ENCODE measurements at regions not wholly inside any gene's neighbourhood (a gene's known extent, or its start where the extent isn't known, plus 50 kb on each side); places are given as distances from the start of the nearest gene placed in this dataset.

DNA sequence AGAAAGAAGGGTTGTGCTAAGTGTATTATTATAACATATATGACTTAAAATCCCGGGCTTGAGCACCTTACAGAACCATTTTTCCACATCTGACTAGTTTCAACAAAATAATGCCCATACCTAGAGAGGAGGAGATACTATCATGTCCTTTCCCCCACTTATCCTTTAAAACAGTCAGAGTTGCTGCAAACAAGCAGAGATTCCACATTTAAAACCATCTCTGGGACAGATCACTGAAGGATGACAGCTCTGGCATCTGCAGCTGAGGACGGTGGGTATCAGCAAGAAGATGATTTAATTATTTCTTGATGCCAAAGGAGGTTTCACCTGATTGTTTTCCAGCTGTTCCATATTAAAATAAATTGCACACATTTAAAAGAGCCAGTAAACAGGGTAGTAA, 328.0 kb upstream of the TMTC1 start:
- WGBS, 2 donors: 76 to 94% methylated on average over 2 of the region's 2 CpGs

GRCh38 chr12:30110958-30111586, 327.3 kb upstream of the TMTC1 start:
- Histone ChIP-seq H3K27me3 (no peaks in the 10 kb centered on the region), H3K4me1 (no peaks in the 10 kb centered on the region), H3K36me3 (ENCODE audit: low read depth, missing control alignments) (no peaks in the 10 kb centered on the region), H3K9me3 (no peaks in the 10 kb centered on the region), H3K4me3 (no peak overlapping the region), H3K27ac (no peak overlapping the region)
- no peak for TF ChIP-seq CTCF (IDR thresholded peaks at IDR 0.05)
- TF ChIP-seq POLR2A (IDR thresholded peaks at IDR 0.05): no peak
- 71 to 74% methylated on average over 5 to 6 of the region's 6 CpGs for WGBS, 2 donors
- DNase-seq: no peak
- intact Hi-C loops (cut with DNase I; ENCODE audit: low total_unique reads): no loop called here

More for the DNA sequence above, 328.0 kb upstream of the TMTC1 start:
- H3K4me3 ChIP-seq: no peak overlapping the region
- no peak overlapping the region for H3K27ac ChIP-seq
- DNase-seq: no peak
- TF ChIP-seq CTCF (IDR thresholded peaks at IDR 0.05): no peak
- no peak for TF ChIP-seq POLR2A (IDR thresholded peaks at IDR 0.05)
- no peaks in the 10 kb centered on the region for H3K27me3 ChIP-seq
- H3K36me3 ChIP-seq (ENCODE audit: low read depth, missing control alignments): no peaks in the 10 kb centered on the region
- H3K4me1 ChIP-seq: no peaks in the 10 kb centered on the region
- H3K9me3 ChIP-seq: no peaks in the 10 kb centered on the region
- intact Hi-C loops (cut with DNase I; ENCODE audit: low total_unique reads): no loop called here

- Histone ChIP-seq H3K4me1 (no peaks in the 10 kb centered on the region), H3K9me3 (no peaks in the 10 kb centered on the region), H3K36me3 (ENCODE audit: low read depth, missing control alignments) (no peaks in the 10 kb centered on the region), H3K27ac (no peak overlapping the region), H3K4me3 (peak overlapping the region in 1 of 2 donors; percentile 6), H3K27me3 (no peaks in the 10 kb centered on the region)
- 64 to 82% methylated on average over 6 to 18 of the region's 22 CpGs for WGBS, 2 donors
- no peak for DNase-seq
- intact Hi-C loops (cut with DNase I; ENCODE audit: low total_unique reads): no loop called here
- TF ChIP-seq POLR2A (IDR thresholded peaks at IDR 0.05) (no peak), CTCF (IDR thresholded peaks at IDR 0.05) (no peak)
These were observed 326.8 kb upstream of the TMTC1 start for GRCh38 chr12:30110498-30110897.

DNA sequence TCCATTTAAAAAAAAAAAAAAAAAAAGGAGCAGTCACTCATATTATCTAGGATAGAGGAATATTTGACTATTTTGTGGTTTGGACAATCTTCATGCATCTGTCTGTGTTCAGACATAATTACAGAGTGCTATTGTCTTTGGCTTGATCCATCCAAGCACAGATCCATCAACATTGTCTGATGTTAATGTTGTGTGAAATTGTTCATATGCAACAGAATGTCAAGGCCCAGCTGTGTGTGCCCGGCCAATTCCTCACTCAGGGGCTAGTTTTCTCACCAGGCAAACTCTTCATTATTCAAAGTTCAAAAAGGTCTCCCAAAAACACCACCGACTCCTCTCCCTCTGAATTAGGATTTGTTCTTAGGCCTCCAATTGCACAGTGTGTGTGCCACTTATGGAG, 324.9 kb upstream of the TMTC1 start:
- Histone ChIP-seq H3K4me3 (no peak overlapping the region), H3K27me3 (no peaks in the 10 kb centered on the region), H3K27ac (no peak overlapping the region), H3K9me3 (no peaks in the 10 kb centered on the region), H3K36me3 (ENCODE audit: low read depth, missing control alignments) (no peaks in the 10 kb centered on the region), H3K4me1 (no peaks in the 10 kb centered on the region)
- intact Hi-C loops (cut with DNase I; ENCODE audit: low total_unique reads): no loop called here
- no peak for DNase-seq
- 89 to 90% methylated on average over 2 of the region's 2 CpGs for WGBS, 2 donors
- TF ChIP-seq CTCF (IDR thresholded peaks at IDR 0.05) (no peak), POLR2A (IDR thresholded peaks at IDR 0.05) (no peak)

Data from testis (tissue), 2 donors.